GM18909 (cell line): ENCODE measurements at regions not wholly inside any gene's neighbourhood (a gene's known extent, or its start where the extent isn't known, plus 50 kb on each side); places are given as distances from the start of the nearest gene placed in this dataset.
A peak's percentile ranks its signal among the peaks of the same experiment; 100 is the strongest.

ENCODE experiments used
- ATAC-seq: cut with Tn5 transposase; IDR thresholded peaks from one replicate; pipeline ENCODE4 v1.9.1; 2021; ENCODE audit warnings: mild to moderate bottlenecking; ENCODE audit not compliant: unreplicated experiment, poor library complexity

GRCh38 chr22:19574247-19574646, 50.0 kb upstream of the CLDN5 start:
- no peak for ATAC-seq

- ATAC-seq: peak; percentile 58
Observed at GRCh38 chr22:19576460-19577421, 52.5 kb upstream of the CLDN5 start.

GRCh38 chr22:19577422-19577966, 53.3 kb upstream of the CLDN5 start:
- ATAC-seq: no peak

- ATAC-seq: no peak
Observed at GRCh38 chr22:19578180-19579004, 54.2 kb upstream of the CLDN5 start.

- no peak for ATAC-seq
Observed at GRCh38 chr22:19579115-19579811, 55.1 kb upstream of the CLDN5 start.

- no peak for ATAC-seq
Observed at GRCh38 chr22:19579880-19580279, 55.7 kb upstream of the CLDN5 start.

GRCh38 chr22:19580291-19580890, 56.2 kb upstream of the CLDN5 start:
- no peak for ATAC-seq

GRCh38 chr22:19582033-19582693, 58.0 kb upstream of the CLDN5 start:
- ATAC-seq: no peak

- ATAC-seq: no peak
Observed at GRCh38 chr22:19586922-19587684, 62.9 kb upstream of the CLDN5 start.

GRCh38 chr22:19590696-19591095, 66.5 kb upstream of the CLDN5 start:
- ATAC-seq: no peak

GRCh38 chr22:19591568-19591967, 67.4 kb upstream of the CLDN5 start:
- ATAC-seq: no peak

GRCh38 chr22:19592464-19592863, 68.3 kb upstream of the CLDN5 start:
- no peak for ATAC-seq

- no peak for ATAC-seq
Observed at GRCh38 chr22:19593991-19594569, 69.9 kb upstream of the CLDN5 start.

- ATAC-seq: no peak
Observed at GRCh38 chr22:19595532-19595931, 71.3 kb upstream of the CLDN5 start.

- ATAC-seq: no peak
Observed at GRCh38 chr22:19596680-19597398, 72.6 kb upstream of the CLDN5 start.

GRCh38 chr22:19597399-19597735, 73.2 kb upstream of the CLDN5 start:
- no peak for ATAC-seq

- no peak for ATAC-seq
Observed at GRCh38 chr22:19598054-19598855, 74.0 kb upstream of the CLDN5 start.
